HG02970 (cell line): ENCODE measurements at regions not wholly inside any gene's neighbourhood (a gene's known extent, or its start where the extent isn't known, plus 50 kb on each side); places are given as distances from the start of the nearest gene placed in this dataset.
"Not testable (repeated sequence)": the region's sequence is repeated elsewhere in the genome, so short reads cannot be mapped to it uniquely, and the experiment has no call there.

Experiments used
- ATAC-seq: cut with Tn5 transposase; IDR thresholded peaks from one replicate; pipeline ENCODE4 v1.9.1; 2021; ENCODE audit warnings: mild to moderate bottlenecking, moderate library complexity, moderate number of reproducible peaks; ENCODE audit not compliant: unreplicated experiment, low FRiP score

DNA sequence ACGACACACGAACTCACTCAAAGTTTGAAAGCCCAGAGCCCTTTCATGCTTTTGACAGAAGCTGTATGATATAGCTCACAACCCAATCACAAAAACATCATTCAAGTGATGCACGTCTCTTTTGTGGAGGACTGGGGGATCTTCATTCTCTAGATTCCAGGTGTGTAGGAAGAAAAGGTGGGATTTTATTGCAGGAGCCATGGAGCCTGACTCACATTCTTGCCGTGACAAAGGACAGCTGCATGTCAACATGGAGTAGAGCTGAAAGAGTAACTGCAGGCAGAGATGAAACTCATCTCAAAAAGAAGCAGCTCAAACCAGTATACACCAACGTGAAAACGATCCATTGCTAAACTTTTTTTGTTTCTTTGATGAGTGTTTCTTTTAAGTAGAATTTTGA, 50.9 kb upstream of the PDE1A start:
- no peak for ATAC-seq

DNA sequence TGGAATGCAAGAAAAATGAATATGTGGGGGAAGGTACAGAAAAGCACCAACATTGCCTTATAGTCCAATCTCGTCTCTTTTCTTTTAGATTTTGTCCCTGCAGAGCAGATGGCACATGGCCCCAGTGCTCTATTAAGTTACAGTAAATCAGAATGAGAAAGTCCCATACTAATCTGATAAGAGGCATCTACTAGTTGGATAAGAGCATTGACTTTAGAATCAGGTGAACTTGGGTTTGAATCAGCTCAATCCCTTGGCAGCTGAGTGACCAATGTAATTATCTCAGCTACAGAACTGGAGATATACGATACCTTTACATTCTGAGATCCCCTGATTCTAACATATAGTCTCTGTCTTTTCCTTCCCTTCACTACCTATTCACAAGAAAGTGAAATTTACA, 54.8 kb upstream of the PDE1A start:
- ATAC-seq: no peak

DNA sequence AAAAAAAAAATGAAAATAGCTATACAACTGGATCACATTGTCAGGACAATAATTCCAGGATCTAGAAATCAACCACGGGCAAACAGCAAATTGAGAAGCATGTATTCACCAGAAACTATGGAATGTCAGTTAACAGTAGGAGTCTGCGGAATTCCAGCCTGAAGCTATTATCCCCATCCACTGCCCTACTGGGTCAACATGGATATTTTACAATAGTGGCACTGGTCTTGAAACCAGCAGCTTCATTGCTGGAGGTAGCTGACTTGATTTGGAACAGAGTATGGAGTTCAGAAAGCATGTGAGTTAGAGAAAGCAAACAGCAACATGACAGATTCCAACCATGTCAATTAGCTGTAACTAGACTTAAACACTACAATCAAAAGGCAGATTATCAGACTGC, 55.7 kb upstream of the PDE1A start:
- ATAC-seq: no peak

DNA sequence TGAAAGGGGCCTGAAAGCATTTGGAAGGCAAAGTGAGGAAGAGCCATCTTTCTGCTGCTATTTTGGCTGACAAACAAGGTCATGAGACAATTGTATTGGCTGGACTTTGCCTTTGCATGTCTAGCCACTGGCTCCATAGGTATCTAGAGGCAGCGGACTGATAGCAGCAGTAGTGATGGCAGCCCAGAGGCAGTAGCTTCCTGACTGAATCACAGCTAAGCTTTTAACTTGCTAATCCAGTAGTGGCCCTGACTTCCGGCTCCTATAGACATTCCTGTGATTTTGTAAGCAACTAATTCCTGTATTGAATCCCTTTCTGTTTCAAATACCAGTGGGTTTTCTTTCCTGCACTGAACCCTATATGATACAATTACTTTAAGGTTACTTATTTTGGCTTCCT, 69.8 kb upstream of the PDE1A start:
- no peak for ATAC-seq

DNA sequence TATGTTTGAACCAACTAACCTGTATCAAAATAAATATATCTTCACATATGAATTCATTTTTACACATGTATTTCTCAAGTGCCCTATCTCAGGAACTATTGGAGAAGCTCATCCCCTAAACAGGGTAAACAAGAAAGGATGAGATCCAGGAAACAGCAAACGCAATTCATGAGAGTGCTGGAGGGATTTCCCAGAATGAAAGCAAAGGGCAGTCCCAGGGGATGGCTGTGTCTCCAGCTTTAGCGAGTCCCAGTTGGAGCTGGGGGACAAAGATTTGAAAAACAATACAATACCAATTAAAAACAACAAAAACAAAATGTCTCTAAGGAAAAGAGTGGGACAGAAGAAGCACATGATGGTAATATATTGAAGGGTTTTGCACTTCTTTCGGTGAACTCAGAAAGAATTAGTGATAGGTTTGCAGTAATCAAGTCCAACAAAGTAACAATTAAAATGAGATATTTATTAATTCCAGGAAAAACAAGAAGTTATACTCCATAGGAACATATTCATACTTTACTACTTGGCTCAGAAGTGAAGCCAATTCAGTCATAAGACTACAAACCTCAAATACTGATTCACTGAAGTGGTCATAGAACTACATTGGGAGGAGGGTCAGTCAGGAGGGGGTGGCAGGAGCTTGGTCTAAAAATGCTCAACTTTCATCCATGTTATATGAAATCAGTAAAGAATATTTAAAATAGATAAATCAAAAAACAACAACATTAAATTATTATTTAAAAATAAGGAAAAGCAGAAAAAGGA, 73.1 kb upstream of the PDE1A start:
- no peak for ATAC-seq

DNA sequence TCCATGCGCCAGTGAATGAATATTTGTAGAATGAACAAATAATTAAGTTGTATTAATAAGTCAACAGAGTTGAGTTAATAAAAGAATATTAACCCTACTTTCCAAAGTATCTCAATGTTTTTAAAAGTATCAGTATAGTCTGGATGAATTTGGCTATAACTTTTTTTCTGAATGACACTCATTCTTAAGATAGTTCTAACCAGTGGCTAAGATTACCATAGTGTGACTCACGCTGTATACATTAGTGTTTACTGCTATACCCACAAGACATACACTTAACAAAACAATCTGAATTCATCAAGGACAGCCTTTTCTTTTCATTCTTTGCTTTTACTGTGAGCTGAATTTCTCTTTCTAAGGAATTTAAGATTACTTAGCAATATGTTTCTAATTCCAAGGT, 77.0 kb upstream of the PDE1A start:
- ATAC-seq: no peak

DNA sequence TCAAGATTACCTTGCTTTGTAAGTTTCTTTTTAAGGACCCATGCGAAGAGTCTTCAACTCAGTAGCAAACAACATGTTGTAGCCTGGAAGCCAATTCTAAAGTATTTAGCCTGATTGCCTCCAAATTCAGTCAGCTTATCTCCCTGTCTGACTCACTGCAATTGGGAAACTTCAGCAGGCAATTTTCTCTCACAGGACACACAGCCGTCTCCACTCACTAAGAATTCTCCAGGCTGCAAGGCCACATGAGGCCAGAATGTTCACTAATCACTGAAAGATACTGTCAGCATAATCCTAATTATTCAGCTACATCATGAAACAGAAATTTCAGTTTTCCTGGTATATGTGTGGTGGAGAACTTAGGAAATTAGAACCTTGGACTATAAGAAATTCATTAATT, 78.1 kb upstream of the PDE1A start:
- no peak for ATAC-seq

DNA sequence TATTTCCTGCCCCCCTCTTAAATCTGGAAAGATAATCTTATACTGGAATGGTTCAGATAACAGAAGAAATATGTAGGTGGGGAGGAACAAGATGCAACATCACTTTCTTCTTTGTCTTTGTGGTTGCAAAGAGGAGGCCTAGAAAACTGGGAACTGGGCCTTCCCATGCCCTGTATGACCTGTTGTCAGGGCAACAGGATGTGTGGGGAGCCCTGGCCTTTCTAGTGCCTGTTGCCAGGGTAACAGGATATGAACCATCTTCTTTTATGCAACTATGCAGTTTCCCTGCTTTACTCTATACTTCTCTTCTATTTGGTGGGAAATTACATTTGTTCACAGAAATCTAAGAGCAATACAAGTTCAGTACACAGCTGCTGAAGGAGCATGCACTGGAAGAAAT, 79.8 kb upstream of the PDE1A start:
- no peak for ATAC-seq

DNA sequence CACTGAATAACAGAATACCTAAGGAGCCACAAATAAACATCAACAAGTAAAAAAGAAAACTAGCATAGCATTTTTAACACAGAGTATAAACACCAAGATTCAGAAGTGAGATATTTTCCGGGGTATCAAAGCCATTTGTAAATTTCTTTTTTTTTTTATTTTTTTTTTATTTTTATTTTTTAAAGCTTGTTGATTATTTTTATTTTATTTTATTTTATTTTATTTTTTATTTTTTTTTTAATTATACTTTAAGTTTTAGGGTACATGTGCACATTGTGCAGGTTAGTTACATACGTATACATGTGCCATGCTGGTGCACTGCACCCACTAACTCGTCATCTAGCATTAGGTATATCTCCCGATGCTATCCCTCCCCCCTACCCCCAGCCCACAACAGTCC, 81.7 kb upstream of the PDE1A start:
- not testable (repeated sequence) for ATAC-seq

DNA sequence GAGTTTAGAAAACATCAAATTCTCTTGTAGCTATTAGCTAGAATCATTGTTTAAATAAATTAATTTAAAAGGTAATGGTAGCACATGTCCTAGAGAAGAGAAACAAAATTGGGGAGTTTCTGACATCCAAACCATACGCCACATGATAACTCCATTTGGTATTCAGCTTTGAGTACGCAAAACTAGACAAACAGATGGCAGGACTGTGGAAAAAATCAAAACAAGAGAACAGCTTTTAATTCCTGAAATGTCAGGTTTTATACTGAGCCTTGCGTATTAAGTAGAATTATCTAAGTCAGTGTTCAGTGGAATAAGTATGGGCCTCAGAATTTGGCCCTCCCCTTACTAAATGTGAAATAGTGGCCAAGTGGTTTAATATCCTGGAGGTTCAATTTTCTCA, 82.4 kb upstream of the PDE1A start:
- ATAC-seq: no peak

DNA sequence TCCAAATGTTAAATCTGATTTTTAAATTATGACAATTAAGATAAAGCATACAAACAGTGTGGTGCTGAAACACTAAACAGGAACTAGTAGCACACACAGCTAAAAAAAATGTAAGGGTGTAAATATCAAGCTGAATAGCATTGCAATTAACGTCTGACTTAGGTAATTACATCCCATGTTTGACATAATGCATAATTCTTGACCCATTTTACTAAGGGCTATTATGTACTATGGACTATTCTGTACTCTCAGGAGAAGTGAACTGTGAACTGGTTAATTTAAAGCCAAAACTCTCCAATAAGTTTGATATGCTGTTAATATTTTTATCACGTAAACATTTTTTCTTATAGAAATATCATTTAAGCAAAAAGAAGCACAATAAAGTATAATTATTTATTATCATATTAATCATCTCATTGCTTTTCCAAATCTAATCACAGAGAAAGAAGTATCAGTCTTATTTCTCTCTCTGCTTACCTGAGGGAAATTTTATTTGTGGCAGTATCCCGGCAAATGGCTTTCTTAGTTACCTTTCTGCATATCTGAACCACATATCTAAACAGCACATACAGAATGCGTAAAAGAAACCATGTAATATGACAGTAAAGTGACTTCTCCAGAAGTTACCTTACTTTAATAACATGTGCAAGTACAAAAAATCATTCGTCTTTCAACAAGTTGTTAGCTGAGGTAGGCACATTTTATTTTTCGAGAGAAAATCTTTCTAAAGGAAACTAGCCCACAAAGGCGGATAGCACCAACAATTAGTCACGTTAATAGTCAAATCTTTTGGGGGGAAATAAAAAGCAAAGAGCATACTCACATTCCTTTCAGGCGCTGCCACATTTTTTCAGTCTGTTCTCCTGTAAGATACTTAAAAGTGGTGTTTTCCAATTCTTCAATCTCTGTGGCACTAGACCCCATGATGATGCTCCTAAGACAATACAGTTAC, 94.9 kb upstream of the PDE1A start:
- ATAC-seq: no peak

DNA sequence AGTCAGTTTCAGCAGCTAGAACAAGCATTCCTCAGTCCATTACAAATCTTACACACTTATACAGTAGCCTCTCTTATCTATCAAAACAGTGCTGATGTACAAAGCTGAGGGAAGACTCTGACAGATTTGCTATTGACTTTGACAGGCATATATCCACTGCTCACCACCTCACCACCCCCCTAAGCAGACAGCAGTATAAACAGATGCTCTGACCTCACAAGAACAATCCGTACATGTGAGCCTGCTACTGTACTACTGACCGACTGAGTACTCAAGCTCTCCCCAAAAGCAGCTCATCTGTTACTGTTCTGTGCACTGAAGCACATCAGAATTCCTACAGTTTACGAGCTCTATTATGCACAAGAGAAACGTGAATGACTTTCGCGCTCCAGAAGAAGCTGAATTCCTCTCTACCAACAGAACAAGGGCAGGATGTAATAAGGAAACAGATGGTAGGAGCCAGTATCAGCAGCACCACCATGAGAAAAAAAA, 95.6 kb upstream of the PDE1A start:
- no peak for ATAC-seq

DNA sequence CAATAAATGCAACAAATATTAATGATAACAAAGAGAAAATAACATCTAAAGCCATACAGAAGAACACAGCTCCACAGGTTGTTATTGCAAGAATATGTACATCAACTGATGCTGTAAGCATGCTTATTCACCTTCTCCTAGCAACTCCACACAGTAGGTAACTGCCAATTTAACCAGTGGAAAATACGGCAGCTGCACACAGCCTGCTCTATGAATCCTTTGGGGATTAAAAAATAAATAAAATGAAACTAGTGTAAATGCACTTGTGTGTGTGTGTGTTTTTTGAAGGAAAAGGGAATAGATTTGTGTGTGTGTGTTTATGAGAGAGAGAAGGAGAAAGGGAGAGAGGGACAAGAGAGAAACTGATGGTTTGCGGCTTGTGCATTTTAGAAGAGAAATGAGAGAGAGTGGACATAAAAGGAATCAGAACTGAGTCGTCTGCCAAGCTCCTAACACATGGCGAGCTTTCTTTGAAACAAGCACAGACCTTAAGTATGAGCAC, 96.2 kb upstream of the PDE1A start:
- no peak for ATAC-seq

DNA sequence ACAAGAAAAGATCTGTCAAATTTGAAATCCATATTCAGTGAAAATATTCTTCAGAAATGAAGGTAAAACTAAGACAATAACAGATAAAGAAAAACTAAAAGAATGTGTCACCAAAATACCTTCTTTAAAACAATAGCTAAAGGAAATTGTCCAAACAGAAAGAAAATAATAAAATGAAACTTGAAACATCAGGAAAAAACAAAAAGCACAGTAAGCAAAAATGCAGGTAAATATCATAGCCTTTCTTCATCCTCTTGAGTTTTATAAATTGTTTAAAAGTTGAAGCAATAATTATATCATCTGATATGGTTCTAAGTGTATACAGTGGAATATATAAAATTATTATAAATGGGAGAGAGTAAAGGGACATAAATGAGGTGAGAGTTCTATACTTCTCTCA, 103.8 kb upstream of the PDE1A start:
- no peak for ATAC-seq

DNA sequence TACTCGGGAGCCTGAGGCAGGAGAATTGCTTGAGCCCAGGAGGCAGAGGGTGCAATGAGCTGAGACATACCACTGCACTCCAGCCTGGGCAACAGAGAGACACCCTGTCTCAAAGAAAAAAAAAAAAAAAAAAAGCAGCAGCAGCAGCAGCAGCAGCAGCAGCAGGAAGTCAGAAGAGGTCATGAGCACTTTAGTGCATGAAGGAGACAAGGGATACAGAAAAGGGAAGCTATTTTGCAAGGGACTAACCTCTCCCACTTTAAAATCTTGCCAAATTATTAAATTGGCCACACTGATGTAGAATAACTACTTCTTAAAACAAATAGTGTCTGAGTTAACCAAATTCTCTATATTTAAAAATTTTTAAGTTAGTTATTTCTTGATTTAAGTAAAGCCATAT, 113.4 kb upstream of the PDE1A start:
- no peak for ATAC-seq

DNA sequence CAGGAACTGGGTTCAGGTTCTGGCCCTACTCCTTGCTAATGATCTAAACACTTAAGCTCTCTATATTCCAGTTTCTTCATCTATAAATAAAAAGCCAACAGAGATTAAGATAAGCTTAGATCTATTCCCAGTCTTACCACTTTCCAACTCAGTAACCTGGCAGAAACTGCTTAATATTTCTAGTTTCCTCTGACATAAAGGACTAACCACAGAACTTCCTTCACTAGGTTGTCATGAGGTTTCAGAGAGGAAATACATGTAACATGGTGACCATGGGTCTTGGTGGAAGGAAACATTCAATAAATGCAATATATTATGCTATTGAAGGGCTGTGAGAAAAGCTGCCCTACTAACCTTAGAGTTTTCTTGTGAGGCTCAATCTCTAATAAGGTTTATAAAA, 114.4 kb upstream of the PDE1A start:
- ATAC-seq: no peak

DNA sequence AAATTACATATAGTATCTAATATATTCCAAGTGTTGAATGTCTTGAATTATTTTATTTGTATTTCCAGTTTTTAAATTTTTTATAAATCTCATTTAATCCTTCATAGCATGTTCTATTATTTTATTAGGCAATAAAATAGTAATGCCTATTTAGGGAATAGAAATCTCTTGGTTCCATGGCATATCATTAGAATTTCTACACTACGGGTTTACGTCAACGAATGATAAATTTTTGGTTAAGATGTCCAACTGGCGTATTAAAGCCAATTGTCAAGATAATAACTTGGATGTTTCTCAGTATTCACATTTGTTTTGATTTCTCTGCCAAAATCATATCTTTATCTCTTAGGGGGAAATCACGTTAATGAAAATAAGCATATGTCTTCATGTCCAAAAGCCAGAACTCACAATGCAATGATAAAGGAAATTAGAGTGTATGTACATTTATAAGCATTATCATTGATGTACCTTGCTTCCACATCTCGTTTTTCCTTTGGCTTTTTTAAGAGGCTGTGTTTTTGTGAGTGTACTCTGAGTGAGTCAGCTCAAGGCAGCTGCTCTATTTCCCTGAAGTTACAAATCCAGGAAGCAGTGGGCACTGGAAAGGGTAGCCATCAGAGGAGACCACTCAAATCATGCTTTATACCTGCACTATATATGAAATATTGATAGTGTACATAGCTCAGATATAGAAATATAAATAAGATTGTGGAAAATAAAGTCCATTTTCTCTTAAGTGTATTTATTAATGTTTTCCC, 115.8 kb upstream of the PDE1A start:
- no peak for ATAC-seq

DNA sequence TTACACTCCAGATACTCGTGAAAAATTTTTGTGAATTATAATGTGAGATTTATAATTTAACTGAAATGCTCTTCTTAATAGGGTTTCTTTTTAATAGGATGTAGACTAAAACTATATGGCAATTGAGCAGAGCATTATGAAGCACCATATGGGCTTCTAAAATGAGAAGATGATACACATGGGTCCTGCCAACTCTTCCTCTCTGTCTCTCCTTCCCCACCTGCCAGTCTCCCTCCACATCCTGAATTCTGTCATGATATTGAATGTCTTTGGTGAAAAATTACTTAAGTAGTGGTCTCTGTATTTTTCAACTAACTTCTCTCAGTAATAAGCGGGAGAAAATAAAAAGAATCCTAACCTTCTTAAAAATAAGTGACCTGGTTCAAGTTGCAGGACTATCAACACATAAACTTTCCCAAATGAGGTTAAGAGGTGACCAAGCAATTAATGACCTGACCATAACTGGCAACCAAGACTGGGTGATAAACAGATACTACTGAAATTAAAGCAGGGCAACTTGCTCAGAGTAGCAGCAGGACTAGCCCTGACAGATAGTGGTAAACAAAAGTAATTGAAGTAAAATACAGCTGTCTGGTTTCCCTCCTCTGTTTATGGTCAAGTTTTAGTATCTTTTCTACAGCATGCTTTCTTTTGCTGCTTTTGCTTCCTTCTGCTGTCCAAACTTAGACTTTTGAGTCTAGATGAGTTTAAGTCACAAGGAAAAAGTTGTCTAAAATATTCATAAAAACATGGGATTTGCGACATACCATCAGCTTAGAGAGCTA, 117.1 kb upstream of the PDE1A start:
- no peak for ATAC-seq

DNA sequence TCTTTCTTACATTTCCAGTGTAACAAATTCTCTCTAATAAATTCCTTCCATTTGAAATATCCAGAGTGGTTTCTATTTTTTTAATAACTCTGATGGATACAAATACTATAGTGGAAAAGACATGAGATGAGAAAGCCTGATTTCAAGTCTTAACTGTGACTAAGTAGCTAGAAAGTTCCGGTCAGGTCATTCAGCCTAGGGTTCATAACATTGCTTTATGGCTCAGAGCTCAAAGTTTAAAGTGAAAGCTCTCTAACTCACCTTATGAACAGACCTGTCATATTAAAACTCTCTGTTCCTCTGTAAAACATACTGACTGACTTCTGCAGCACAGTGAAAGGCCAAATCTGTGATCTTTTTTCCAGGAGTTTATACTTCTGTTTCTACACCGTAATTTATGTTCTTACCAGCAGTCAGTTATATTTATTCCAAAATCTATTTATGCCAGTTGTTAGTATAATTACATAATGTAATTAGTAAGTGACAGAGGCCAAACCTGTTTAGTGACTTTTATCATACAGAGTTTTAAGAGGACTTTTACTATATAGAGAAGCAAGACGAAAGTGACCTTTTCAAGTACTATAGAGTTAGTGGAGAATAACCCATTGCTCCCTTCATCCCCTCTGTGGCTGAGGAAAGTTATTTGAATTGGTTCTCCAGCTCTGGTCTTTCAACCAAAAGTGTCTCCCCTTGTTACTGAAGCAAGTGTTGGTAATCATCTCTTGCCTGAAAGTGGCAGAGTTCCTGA, 118.8 kb upstream of the PDE1A start:
- ATAC-seq: no peak
